Activated effector memory CD4-positive, alpha-beta T cell treated with anti-CD3 and anti-CD28 coated beads, Interleukin-2, amount 50 U/mL, for 16 hours (primary cell): ENCODE measurements at regions not wholly inside any gene's neighbourhood (a gene's known extent, or its start where the extent isn't known, plus 50 kb on each side); places are given as distances from the start of the nearest gene placed in this dataset.

Experiments
- DNase-seq: peaks from one replicate; pipeline ENCODE4 v3.0.0-alpha.2; 2020

- DNase-seq: no peak
Observed at GRCh38 chr10:120386896-120387295, 70.1 kb upstream of the PLPP4 start.

GRCh38 chr10:120387326-120387725, 69.7 kb upstream of the PLPP4 start:
- DNase-seq: no peak

GRCh38 chr10:120392245-120392644, 64.8 kb upstream of the PLPP4 start:
- DNase-seq: no peak

- no peak for DNase-seq
Observed at GRCh38 chr10:120392671-120393079, 64.4 kb upstream of the PLPP4 start.

GRCh38 chr10:120394446-120394845, 62.6 kb upstream of the PLPP4 start:
- no peak for DNase-seq

- DNase-seq: no peak
Observed at GRCh38 chr10:120396228-120396627, 60.8 kb upstream of the PLPP4 start.

- no peak for DNase-seq
Observed at GRCh38 chr10:120398180-120398579, 58.8 kb upstream of the PLPP4 start.

GRCh38 chr10:120400601-120401000, 56.4 kb upstream of the PLPP4 start:
- no peak for DNase-seq

GRCh38 chr10:120402147-120402766, 54.8 kb upstream of the PLPP4 start:
- DNase-seq: no peak

- DNase-seq: no peak
Observed at GRCh38 chr10:120403109-120403508, 53.9 kb upstream of the PLPP4 start.

GRCh38 chr10:120406376-120406775, 50.7 kb upstream of the PLPP4 start:
- no peak for DNase-seq
